ENCODE measurements at regions not wholly inside any gene's neighbourhood (a gene's known extent, or its start where the extent isn't known, plus 50 kb on each side); places are given as distances from the start of the nearest gene placed in this dataset.

DNA sequence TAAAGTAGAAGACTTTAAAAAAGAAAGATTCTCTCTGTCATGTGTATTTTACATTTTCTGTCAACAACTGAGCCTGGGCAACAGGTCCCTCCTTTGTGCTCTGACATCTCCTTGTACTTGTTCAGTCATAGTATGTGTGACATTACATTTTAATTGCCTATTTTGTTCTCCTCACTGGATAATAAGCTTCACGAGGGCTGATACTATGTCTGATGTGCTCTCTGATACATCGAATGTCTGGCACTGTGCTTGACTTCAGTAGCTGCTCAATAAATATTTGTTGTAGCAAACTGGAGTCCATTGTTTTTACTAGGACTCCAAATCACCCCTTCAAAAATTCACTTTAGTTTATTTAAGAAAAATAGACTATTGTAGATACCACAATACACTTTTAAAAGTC is 482.0 kb downstream of the RASEF start:
- no peak for TF ChIP-seq POLR2AphosphoS5 (IDR thresholded peaks at IDR 0.05; ENCODE audit: low read depth, low read length)
- TF ChIP-seq, protein P1, sequence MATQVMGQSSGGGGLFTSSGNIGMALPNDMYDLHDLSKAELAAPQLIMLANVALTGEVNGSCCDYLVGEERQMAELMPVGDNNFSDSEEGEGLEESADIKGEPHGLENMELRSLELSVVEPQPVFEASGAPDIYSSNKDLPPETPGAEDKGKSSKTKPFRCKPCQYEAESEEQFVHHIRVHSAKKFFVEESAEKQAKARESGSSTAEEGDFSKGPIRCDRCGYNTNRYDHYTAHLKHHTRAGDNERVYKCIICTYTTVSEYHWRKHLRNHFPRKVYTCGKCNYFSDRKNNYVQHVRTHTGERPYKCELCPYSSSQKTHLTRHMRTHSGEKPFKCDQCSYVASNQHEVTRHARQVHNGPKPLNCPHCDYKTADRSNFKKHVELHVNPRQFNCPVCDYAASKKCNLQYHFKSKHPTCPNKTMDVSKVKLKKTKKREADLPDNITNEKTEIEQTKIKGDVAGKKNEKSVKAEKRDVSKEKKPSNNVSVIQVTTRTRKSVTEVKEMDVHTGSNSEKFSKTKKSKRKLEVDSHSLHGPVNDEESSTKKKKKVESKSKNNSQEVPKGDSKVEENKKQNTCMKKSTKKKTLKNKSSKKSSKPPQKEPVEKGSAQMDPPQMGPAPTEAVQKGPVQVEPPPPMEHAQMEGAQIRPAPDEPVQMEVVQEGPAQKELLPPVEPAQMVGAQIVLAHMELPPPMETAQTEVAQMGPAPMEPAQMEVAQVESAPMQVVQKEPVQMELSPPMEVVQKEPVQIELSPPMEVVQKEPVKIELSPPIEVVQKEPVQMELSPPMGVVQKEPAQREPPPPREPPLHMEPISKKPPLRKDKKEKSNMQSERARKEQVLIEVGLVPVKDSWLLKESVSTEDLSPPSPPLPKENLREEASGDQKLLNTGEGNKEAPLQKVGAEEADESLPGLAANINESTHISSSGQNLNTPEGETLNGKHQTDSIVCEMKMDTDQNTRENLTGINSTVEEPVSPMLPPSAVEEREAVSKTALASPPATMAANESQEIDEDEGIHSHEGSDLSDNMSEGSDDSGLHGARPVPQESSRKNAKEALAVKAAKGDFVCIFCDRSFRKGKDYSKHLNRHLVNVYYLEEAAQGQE (IDR thresholded peaks at IDR 0.05; ENCODE audit: insufficient read depth in 1 of 2, low read depth in 2 of 2, low read length in 2 of 2) = no peak

Measured in PFSK-1 (cell line).